HG03039 (cell line): ENCODE measurements at regions not wholly inside any gene's neighbourhood (a gene's known extent, or its start where the extent isn't known, plus 50 kb on each side); places are given as distances from the start of the nearest gene placed in this dataset.
"Not testable (repeated sequence)": the region's sequence is repeated elsewhere in the genome, so short reads cannot be mapped to it uniquely, and the experiment has no call there.

Experiments used
- ATAC-seq: cut with Tn5 transposase; IDR thresholded peaks from one replicate; pipeline ENCODE4 v1.9.1; 2021; ENCODE audit warnings: mild to moderate bottlenecking, moderate library complexity; ENCODE audit not compliant: unreplicated experiment

- ATAC-seq = no peak
These were observed 500.1 kb downstream of the PYDC2 start for GRCh38 chr3:191961022-191961421.

GRCh38 chr3:191961529-191961928 lies 500.6 kb downstream of the PYDC2 start:
- ATAC-seq = no peak

- no peak for ATAC-seq
These were observed 501.4 kb downstream of the PYDC2 start for GRCh38 chr3:191962324-191962723.

GRCh38 chr3:191963182-191963581 lies 502.2 kb downstream of the PYDC2 start:
- no peak for ATAC-seq

- ATAC-seq = no peak
These were observed 505.6 kb downstream of the PYDC2 start for GRCh38 chr3:191966556-191966955.

- no peak for ATAC-seq
These were observed 507.3 kb downstream of the PYDC2 start for GRCh38 chr3:191968299-191968698.

GRCh38 chr3:191972714-191973398 lies 511.9 kb downstream of the PYDC2 start:
- ATAC-seq = peak; percentile 56

- ATAC-seq = no peak
These were observed 512.9 kb downstream of the PYDC2 start for GRCh38 chr3:191973820-191974219.

- ATAC-seq = no peak
These were observed 515.0 kb downstream of the PYDC2 start for GRCh38 chr3:191975936-191976335.

GRCh38 chr3:191980443-191980842 lies 519.5 kb downstream of the PYDC2 start:
- no peak for ATAC-seq

- ATAC-seq = no peak
These were observed 521.5 kb downstream of the PYDC2 start for GRCh38 chr3:191982481-191982880.

- no peak for ATAC-seq
These were observed 524.7 kb downstream of the PYDC2 start for GRCh38 chr3:191985691-191986090.

GRCh38 chr3:191987831-191988350 lies 526.9 kb downstream of the PYDC2 start:
- ATAC-seq = no peak

- ATAC-seq = not testable (repeated sequence)
These were observed 533.0 kb downstream of the PYDC2 start for GRCh38 chr3:191993952-191994351.

GRCh38 chr3:191997093-191997492 lies 536.1 kb downstream of the PYDC2 start:
- ATAC-seq = no peak

- no peak for ATAC-seq
These were observed 536.8 kb downstream of the PYDC2 start for GRCh38 chr3:191997579-191998268.

- ATAC-seq = no peak
These were observed 540.3 kb downstream of the PYDC2 start for GRCh38 chr3:192001218-192001617.

- ATAC-seq = no peak
These were observed 545.0 kb downstream of the PYDC2 start for GRCh38 chr3:192005989-192006388.

GRCh38 chr3:192009903-192010302 lies 548.9 kb downstream of the PYDC2 start:
- no peak for ATAC-seq

- no peak for ATAC-seq
These were observed 549.5 kb downstream of the PYDC2 start for GRCh38 chr3:192010490-192010889.

- no peak for ATAC-seq
These were observed 550.2 kb downstream of the PYDC2 start for GRCh38 chr3:192011137-192011536.

- ATAC-seq = no peak
These were observed 552.1 kb downstream of the PYDC2 start for GRCh38 chr3:192013110-192013509.
